ENCODE measurements at regions not wholly inside any gene's neighbourhood (a gene's known extent, or its start where the extent isn't known, plus 50 kb on each side); places are given as distances from the start of the nearest gene placed in this dataset.

DNA sequence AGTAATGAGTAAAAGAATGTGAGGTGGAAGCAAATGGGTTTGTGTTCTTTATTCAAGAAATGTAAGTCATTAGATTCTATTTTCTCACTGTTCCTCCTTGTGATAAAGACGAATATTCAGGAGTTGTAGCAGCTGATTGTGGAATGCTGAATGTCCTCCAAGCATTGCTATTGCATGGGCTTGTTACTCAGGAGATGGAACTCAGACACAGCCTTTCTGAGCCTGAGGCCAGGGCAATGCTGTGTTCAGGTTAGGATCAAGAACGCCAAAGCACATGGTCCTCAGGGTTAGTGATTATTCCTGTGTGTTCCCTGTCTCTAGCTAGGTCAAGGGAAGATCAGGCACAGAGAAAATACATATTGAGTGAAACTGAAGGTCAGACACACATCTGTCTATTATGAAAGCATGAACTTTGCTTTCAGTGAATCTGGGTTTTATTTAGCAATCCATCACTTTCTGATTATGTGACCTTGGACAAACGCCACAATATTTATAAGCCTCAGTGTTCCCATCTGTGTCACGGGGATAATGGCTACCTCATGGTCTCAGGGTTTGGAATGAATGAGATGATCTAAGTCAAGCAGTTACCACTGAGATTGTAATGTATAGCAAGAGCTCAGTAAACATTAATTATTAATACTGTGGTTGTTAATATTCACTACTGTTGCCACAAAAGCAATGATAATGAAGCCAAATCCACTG is 426.8 kb upstream of the DYNLRB2 start:
- Histone ChIP-seq H3K9me2 (ENCODE audit: insufficient read depth) (no peaks in the 10 kb centered on the region), H3K4me2 (no peak overlapping the region), H3K9me3 (ENCODE audit: insufficient read depth, low read depth) (no peaks in the 10 kb centered on the region), H3K27me3 (ENCODE audit: insufficient read depth, low read depth) (peaks cover 36% of the 10 kb centered on the region), H3K36me3 (ENCODE audit: low read depth) (no peaks in the 10 kb centered on the region), H4K20me1 (ENCODE audit: insufficient read depth) (no peaks in the 10 kb centered on the region), H3K4me3 (no peak overlapping the region), H3F3A (ENCODE audit: insufficient read depth, low read depth) (no peaks in the 10 kb centered on the region), H3K4me1 (replicated peaks; ENCODE audit: insufficient read depth) (no peaks in the 10 kb centered on the region), H3K79me2 (ENCODE audit: low read depth) (no peaks in the 10 kb centered on the region), H3K27ac (no peak overlapping the region), H2AFZ (no peak overlapping the region)
- ChIA-PET CTCF (no interaction called here), POLR2A (ENCODE audit: unreplicated experiment) (no interaction called here)
- intact Hi-C loops (cut with micrococcal nuclease; ENCODE audit: unreplicated experiment): no loop called here
- no TSS peak for BruUV-seq (replicated peaks)
- TF ChIP-seq EZH2 (IDR thresholded peaks at IDR 0.05; ENCODE audit: low read depth): no peak
- TF ChIP-seq, protein P1, sequence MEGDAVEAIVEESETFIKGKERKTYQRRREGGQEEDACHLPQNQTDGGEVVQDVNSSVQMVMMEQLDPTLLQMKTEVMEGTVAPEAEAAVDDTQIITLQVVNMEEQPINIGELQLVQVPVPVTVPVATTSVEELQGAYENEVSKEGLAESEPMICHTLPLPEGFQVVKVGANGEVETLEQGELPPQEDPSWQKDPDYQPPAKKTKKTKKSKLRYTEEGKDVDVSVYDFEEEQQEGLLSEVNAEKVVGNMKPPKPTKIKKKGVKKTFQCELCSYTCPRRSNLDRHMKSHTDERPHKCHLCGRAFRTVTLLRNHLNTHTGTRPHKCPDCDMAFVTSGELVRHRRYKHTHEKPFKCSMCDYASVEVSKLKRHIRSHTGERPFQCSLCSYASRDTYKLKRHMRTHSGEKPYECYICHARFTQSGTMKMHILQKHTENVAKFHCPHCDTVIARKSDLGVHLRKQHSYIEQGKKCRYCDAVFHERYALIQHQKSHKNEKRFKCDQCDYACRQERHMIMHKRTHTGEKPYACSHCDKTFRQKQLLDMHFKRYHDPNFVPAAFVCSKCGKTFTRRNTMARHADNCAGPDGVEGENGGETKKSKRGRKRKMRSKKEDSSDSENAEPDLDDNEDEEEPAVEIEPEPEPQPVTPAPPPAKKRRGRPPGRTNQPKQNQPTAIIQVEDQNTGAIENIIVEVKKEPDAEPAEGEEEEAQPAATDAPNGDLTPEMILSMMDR (conservative IDR thresholded peaks at IDR 0.05): no peak
- DNase-seq: no peak

DNA sequence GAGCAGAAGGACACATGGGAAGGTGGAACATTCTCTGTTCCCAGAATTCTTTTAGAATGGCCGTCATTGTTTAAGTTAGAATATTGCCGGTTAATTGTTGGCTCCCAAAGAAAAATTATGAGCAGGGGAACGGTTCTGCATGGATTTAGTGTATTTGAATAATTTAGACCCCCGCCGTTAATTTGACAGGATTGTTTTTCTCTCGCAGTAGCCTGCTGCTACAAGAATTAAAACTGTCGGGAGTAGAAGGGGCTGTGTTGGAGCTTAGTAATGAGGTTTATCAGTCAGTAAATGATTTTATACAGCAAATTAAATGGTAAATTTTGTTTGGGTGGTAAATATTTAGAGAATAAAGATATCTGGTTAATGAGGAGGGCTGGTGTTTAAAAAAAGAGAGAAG is 431.2 kb upstream of the DYNLRB2 start:
- H3K9me2 ChIP-seq (ENCODE audit: insufficient read depth): no peaks in the 10 kb centered on the region
- no peaks in the 10 kb centered on the region for H4K20me1 ChIP-seq (ENCODE audit: insufficient read depth)
- H3K4me1 ChIP-seq (replicated peaks; ENCODE audit: insufficient read depth): peaks cover 24% of the 10 kb centered on the region
- BruUV-seq (replicated peaks): no TSS peak
- no peaks in the 10 kb centered on the region for H3K9me3 ChIP-seq (ENCODE audit: insufficient read depth, low read depth)
- no peak overlapping the region for H3K27ac ChIP-seq
- POLR2A ChIA-PET (ENCODE audit: unreplicated experiment): no interaction called here
- peaks cover 20% of the 10 kb centered on the region for H3K27me3 ChIP-seq (ENCODE audit: insufficient read depth, low read depth)
- H3F3A ChIP-seq (ENCODE audit: insufficient read depth, low read depth): peaks cover 4% of the 10 kb centered on the region; the same call in 1 of the 2 replicates
- intact Hi-C loops (cut with micrococcal nuclease; ENCODE audit: unreplicated experiment): no loop called here
- H3K79me2 ChIP-seq (ENCODE audit: low read depth): no peaks in the 10 kb centered on the region
- DNase-seq: no peak
- no peak overlapping the region for H2AFZ ChIP-seq
- no peak for TF ChIP-seq EZH2 (IDR thresholded peaks at IDR 0.05; ENCODE audit: low read depth)
- CTCF ChIA-PET: no interaction called here
- no peaks in the 10 kb centered on the region for H3K36me3 ChIP-seq (ENCODE audit: low read depth)
- no peak overlapping the region for H3K4me2 ChIP-seq
- no peak overlapping the region for H3K4me3 ChIP-seq

DNA sequence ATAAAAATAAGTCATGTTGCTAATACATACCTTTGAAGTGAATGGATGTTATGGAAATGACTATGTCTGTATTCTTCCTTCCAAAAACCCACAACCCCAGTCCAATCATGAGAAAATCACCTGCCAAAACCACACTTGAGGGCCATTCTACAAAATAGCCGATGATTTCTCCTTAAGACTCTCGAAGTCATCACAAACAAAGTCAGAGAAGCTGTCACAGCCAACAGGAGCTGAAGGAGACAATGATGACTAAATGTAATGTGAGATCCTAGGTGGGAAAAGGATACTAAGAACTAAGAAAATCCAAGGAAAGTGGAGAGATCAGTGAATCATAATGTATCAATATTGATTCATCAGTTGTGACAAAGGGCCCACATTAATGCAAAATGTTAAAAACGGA is 432.9 kb upstream of the DYNLRB2 start:
- no peaks in the 10 kb centered on the region for H3K36me3 ChIP-seq (ENCODE audit: low read depth)
- H3K9me3 ChIP-seq (ENCODE audit: insufficient read depth, low read depth): peaks cover 5% of the 10 kb centered on the region; the same call in 1 of the 2 replicates
- intact Hi-C loops (cut with micrococcal nuclease; ENCODE audit: unreplicated experiment): no loop called here
- H3F3A ChIP-seq (ENCODE audit: insufficient read depth, low read depth): peaks cover 7% of the 10 kb centered on the region; the same call in 1 of the 2 replicates
- H3K4me1 ChIP-seq (replicated peaks; ENCODE audit: insufficient read depth): peaks cover 28% of the 10 kb centered on the region
- H3K27ac ChIP-seq: no peak overlapping the region
- peak in 1 of 2 experiments; percentile 39 for DNase-seq
- H2AFZ ChIP-seq: no peak overlapping the region
- no peak overlapping the region for H3K4me3 ChIP-seq
- BruUV-seq (replicated peaks): no TSS peak
- H3K9me2 ChIP-seq (ENCODE audit: insufficient read depth): no peaks in the 10 kb centered on the region
- H3K79me2 ChIP-seq (ENCODE audit: low read depth): no peaks in the 10 kb centered on the region
- H3K4me2 ChIP-seq: no peak overlapping the region
- H3K27me3 ChIP-seq (ENCODE audit: insufficient read depth, low read depth): peaks cover 20% of the 10 kb centered on the region
- ChIA-PET POLR2A (ENCODE audit: unreplicated experiment) (no interaction called here), CTCF (no interaction called here)
- TF ChIP-seq EZH2 (IDR thresholded peaks at IDR 0.05; ENCODE audit: low read depth): no peak
- H4K20me1 ChIP-seq (ENCODE audit: insufficient read depth): no peaks in the 10 kb centered on the region

DNA sequence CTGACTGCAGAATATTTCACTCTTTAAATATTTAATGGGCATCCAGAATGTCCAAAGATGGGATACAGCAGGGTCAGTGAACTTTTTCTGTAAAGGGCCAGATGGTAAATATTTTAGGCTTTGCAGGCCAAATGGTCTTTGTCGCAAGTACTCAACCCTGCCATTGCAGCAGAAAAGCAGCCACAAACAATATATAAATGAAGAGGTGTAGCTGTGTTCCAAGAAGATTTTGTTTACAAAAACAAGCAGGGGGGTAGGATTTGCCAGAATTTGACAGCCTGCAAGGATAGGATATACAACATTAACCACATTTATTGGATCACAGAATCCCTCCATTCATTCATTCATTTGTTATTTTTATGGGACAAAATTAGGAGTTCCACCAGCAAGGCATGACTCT is 435.0 kb upstream of the DYNLRB2 start:
- Histone ChIP-seq H3K4me1 (replicated peaks; ENCODE audit: insufficient read depth) (peaks cover 28% of the 10 kb centered on the region), H3K9me2 (ENCODE audit: insufficient read depth) (no peaks in the 10 kb centered on the region), H3K36me3 (ENCODE audit: low read depth) (no peaks in the 10 kb centered on the region), H3K27me3 (ENCODE audit: insufficient read depth, low read depth) (peaks cover 12% of the 10 kb centered on the region), H3K9me3 (ENCODE audit: insufficient read depth, low read depth) (peaks cover 5% of the 10 kb centered on the region; the same call in 1 of the 2 replicates), H3F3A (ENCODE audit: insufficient read depth, low read depth) (peaks cover 7% of the 10 kb centered on the region; the same call in 1 of the 2 replicates), H3K79me2 (ENCODE audit: low read depth) (no peaks in the 10 kb centered on the region), H3K27ac (no peak overlapping the region), H3K4me3 (no peak overlapping the region), H3K4me2 (0 out of 2 replicates have a peak overlapping the region, but pooled peaks have one; percentile 53), H2AFZ (no peak overlapping the region), H4K20me1 (ENCODE audit: insufficient read depth) (no peaks in the 10 kb centered on the region)
- intact Hi-C loops (cut with micrococcal nuclease; ENCODE audit: unreplicated experiment): no loop called here
- DNase-seq: no peak
- no TSS peak for BruUV-seq (replicated peaks)
- ChIA-PET POLR2A (ENCODE audit: unreplicated experiment) (no interaction called here), CTCF (no interaction called here)
- TF ChIP-seq, protein P1 (conservative IDR thresholded peaks at IDR 0.05): no peak
- TF ChIP-seq EZH2 (IDR thresholded peaks at IDR 0.05; ENCODE audit: low read depth): no peak

Measured in PC-9 (cell line).